ENCODE measurements at regions not wholly inside any gene's neighbourhood (a gene's known extent, or its start where the extent isn't known, plus 50 kb on each side); places are given as distances from the start of the nearest gene placed in this dataset.

DNA sequence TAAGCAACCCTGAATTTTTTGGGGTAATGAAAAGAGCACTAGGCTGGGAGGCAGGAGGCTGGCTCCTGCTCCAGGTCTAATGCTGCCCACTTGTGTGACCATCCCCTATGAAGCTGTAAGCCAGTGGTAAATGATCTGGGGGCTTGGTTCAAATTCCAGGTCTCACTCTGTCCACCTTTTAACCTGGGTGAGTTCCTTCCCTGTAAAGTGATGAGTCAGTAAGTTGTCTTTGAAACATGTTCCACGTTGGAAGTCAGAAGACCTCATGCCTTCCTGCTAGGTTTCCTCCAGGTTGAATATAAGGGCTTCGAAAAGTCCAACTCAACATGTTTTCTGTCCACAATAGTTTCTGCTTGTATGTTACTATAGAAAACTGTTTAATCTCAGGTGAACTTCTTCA, 160.9 kb upstream of the MYT1L start:
- no peaks in the 10 kb centered on the region for H3K27me3 Mint-ChIP-seq (ENCODE audit: unreplicated experiment)
- H3K9me3 Mint-ChIP-seq (ENCODE audit: unreplicated experiment) = no peaks in the 10 kb centered on the region
- no peak overlapping the region for H3K27ac Mint-ChIP-seq (ENCODE audit: unreplicated experiment)
- H3K4me1 Mint-ChIP-seq (ENCODE audit: unreplicated experiment) = no peaks in the 10 kb centered on the region
- H3K36me3 Mint-ChIP-seq (ENCODE audit: low read depth, unreplicated experiment) = no peaks in the 10 kb centered on the region
- H3K4me3 Mint-ChIP-seq (ENCODE audit: unreplicated experiment) = no peak overlapping the region
- no peak for DNase-seq (ENCODE audit: low spot score)
- TF ChIP-seq, protein P1, sequence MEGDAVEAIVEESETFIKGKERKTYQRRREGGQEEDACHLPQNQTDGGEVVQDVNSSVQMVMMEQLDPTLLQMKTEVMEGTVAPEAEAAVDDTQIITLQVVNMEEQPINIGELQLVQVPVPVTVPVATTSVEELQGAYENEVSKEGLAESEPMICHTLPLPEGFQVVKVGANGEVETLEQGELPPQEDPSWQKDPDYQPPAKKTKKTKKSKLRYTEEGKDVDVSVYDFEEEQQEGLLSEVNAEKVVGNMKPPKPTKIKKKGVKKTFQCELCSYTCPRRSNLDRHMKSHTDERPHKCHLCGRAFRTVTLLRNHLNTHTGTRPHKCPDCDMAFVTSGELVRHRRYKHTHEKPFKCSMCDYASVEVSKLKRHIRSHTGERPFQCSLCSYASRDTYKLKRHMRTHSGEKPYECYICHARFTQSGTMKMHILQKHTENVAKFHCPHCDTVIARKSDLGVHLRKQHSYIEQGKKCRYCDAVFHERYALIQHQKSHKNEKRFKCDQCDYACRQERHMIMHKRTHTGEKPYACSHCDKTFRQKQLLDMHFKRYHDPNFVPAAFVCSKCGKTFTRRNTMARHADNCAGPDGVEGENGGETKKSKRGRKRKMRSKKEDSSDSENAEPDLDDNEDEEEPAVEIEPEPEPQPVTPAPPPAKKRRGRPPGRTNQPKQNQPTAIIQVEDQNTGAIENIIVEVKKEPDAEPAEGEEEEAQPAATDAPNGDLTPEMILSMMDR (IDR thresholded peaks at IDR 0.05; ENCODE audit: unreplicated experiment) = no peak

DNA sequence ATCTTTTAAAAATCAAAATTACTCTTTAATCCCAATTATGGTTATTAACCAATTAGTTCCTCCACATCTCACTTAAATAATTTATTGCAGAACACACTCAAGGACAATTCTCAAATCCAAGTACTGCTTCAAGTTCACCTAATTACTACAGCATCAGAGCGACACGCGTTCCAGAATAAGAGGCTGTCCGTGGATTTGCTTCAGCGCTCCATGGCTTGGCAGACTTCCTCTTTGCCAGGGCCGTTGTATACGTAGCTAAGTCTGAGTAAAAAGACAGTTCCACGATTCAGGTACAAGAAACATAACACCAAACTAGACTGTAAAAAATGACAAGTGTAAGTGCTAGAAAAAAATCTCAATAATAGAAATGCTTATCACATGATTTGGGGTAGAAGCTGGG, 153.2 kb upstream of the MYT1L start:
- Mint-ChIP-seq H3K9me3 (ENCODE audit: unreplicated experiment) (no peaks in the 10 kb centered on the region), H3K36me3 (ENCODE audit: low read depth, unreplicated experiment) (no peaks in the 10 kb centered on the region), H3K27me3 (ENCODE audit: unreplicated experiment) (no peaks in the 10 kb centered on the region), H3K4me1 (ENCODE audit: unreplicated experiment) (no peaks in the 10 kb centered on the region), H3K27ac (ENCODE audit: unreplicated experiment) (no peak overlapping the region), H3K4me3 (ENCODE audit: unreplicated experiment) (no peak overlapping the region)
- DNase-seq (ENCODE audit: low spot score) = no peak
- TF ChIP-seq, protein P1 (IDR thresholded peaks at IDR 0.05; ENCODE audit: unreplicated experiment) = no peak

- Mint-ChIP-seq H3K27ac (ENCODE audit: unreplicated experiment) (no peak overlapping the region), H3K9me3 (ENCODE audit: unreplicated experiment) (no peaks in the 10 kb centered on the region), H3K27me3 (ENCODE audit: unreplicated experiment) (no peaks in the 10 kb centered on the region), H3K4me3 (ENCODE audit: unreplicated experiment) (no peak overlapping the region), H3K36me3 (ENCODE audit: low read depth, unreplicated experiment) (no peaks in the 10 kb centered on the region), H3K4me1 (ENCODE audit: unreplicated experiment) (no peaks in the 10 kb centered on the region)
- TF ChIP-seq, protein P1 (IDR thresholded peaks at IDR 0.05; ENCODE audit: unreplicated experiment) = no peak
- no peak for DNase-seq (ENCODE audit: low spot score)
Measured at GRCh38 chr2:2482851-2483250, 151.8 kb upstream of the MYT1L start.

GRCh38 chr2:2472881-2473280, 141.8 kb upstream of the MYT1L start:
- DNase-seq (ENCODE audit: low spot score) = no peak
- H3K27me3 Mint-ChIP-seq (ENCODE audit: unreplicated experiment) = no peaks in the 10 kb centered on the region
- no peaks in the 10 kb centered on the region for H3K36me3 Mint-ChIP-seq (ENCODE audit: low read depth, unreplicated experiment)
- H3K27ac Mint-ChIP-seq (ENCODE audit: unreplicated experiment) = no peak overlapping the region
- H3K9me3 Mint-ChIP-seq (ENCODE audit: unreplicated experiment) = no peaks in the 10 kb centered on the region
- H3K4me3 Mint-ChIP-seq (ENCODE audit: unreplicated experiment) = no peak overlapping the region
- TF ChIP-seq, protein P1 (IDR thresholded peaks at IDR 0.05; ENCODE audit: unreplicated experiment) = no peak
- no peaks in the 10 kb centered on the region for H3K4me1 Mint-ChIP-seq (ENCODE audit: unreplicated experiment)

GRCh38 chr2:2472044-2472443, 141.0 kb upstream of the MYT1L start:
- Mint-ChIP-seq H3K27me3 (ENCODE audit: unreplicated experiment) (peaks cover 2% of the 10 kb centered on the region), H3K36me3 (ENCODE audit: low read depth, unreplicated experiment) (no peaks in the 10 kb centered on the region), H3K4me1 (ENCODE audit: unreplicated experiment) (no peaks in the 10 kb centered on the region), H3K4me3 (ENCODE audit: unreplicated experiment) (no peak overlapping the region), H3K9me3 (ENCODE audit: unreplicated experiment) (no peaks in the 10 kb centered on the region), H3K27ac (ENCODE audit: unreplicated experiment) (no peak overlapping the region)
- TF ChIP-seq, protein P1 (IDR thresholded peaks at IDR 0.05; ENCODE audit: unreplicated experiment) = no peak
- DNase-seq (ENCODE audit: low spot score) = no peak

Measured in endothelial cell (in vitro differentiated cells).